ENCODE measurements at regions not wholly inside any gene's neighbourhood (a gene's known extent, or its start where the extent isn't known, plus 50 kb on each side); places are given as distances from the start of the nearest gene placed in this dataset.
"Not testable (repeated sequence)": the region's sequence is repeated elsewhere in the genome, so short reads cannot be mapped to it uniquely, and the experiment has no call there.

DNA sequence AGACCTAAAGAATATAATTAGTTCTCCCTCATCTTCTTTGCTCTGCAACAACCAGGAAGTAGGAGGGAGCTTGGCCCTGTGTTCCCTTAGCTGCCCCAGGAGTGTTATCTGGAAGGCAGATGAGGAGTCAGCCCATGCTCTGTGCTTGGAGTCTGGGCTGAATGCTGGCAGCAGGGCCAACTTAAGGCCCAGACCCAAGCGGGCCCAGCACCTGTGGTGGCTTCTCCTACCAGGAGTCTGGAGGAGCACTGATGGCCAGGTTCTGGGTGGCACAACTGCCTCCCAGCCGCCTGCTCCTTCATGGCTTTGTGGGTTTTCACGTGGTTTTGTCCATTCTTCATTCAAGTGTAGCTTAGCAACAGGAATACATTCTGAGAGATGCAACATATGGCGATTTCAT is 1910.7 kb upstream of the LRRTM1 start:
- ChIA-PET CTCF (no interaction called here), POLR2A (ENCODE audit: low non-redundant PET) (no interaction called here)
- intact Hi-C loops (cut with micrococcal nuclease; ENCODE audit: unreplicated experiment) = no loop called here
- TF ChIP-seq, protein P1, sequence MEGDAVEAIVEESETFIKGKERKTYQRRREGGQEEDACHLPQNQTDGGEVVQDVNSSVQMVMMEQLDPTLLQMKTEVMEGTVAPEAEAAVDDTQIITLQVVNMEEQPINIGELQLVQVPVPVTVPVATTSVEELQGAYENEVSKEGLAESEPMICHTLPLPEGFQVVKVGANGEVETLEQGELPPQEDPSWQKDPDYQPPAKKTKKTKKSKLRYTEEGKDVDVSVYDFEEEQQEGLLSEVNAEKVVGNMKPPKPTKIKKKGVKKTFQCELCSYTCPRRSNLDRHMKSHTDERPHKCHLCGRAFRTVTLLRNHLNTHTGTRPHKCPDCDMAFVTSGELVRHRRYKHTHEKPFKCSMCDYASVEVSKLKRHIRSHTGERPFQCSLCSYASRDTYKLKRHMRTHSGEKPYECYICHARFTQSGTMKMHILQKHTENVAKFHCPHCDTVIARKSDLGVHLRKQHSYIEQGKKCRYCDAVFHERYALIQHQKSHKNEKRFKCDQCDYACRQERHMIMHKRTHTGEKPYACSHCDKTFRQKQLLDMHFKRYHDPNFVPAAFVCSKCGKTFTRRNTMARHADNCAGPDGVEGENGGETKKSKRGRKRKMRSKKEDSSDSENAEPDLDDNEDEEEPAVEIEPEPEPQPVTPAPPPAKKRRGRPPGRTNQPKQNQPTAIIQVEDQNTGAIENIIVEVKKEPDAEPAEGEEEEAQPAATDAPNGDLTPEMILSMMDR (conservative IDR thresholded peaks at IDR 0.05; ENCODE audit: low read depth, low read length) = no peak
- TF ChIP-seq EZH2 (IDR thresholded peaks at IDR 0.05; ENCODE audit: borderline replicate concordance, low read depth, low read length, poor library complexity, severe bottlenecking) = no peak
- no peak for DNase-seq (ENCODE audit: low spot score)
- Histone ChIP-seq H3K4me1 (ENCODE audit: insufficient read depth, low read length, poor library complexity, severe bottlenecking) (no peaks in the 10 kb centered on the region), H3K9me3 (ENCODE audit: low read depth, low read length, poor library complexity, severe bottlenecking) (peaks cover 31% of the 10 kb centered on the region), H3K27me3 (replicated peaks; ENCODE audit: insufficient read depth, low read depth, low read length, poor library complexity) (no peaks in the 10 kb centered on the region), H3K27ac (ENCODE audit: low read depth, low read length, poor library complexity, severe bottlenecking) (no peak overlapping the region), H3K4me3 (ENCODE audit: low read depth, low read length, poor library complexity, severe bottlenecking) (no peak overlapping the region), H3K36me3 (ENCODE audit: insufficient read depth, low read length, poor library complexity, severe bottlenecking) (no peaks in the 10 kb centered on the region)
- no TSS peak for BruUV-seq (replicated peaks)

DNA sequence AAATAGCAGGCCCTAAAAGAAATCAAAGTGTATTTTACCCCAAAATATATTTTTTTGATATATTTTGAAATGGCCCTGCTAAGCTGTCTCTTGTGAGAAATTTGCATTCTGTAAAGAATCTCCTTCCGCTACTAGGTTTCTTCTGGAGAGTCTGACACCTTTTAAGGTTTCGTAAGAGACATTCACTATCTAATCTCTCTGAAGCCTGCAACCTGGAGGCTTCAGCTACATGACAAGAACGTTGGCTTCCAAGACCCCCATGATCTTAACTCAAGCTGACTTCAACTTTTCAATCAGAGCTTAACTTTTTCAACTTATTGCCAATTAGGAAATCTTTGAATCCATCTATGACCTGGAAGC is 1894.9 kb upstream of the LRRTM1 start:
- intact Hi-C loops (cut with micrococcal nuclease; ENCODE audit: unreplicated experiment) = no loop called here
- Histone ChIP-seq H3K4me3 (ENCODE audit: low read depth, low read length, poor library complexity, severe bottlenecking) (no peak overlapping the region), H3K27ac (ENCODE audit: low read depth, low read length, poor library complexity, severe bottlenecking) (no peak overlapping the region), H3K36me3 (ENCODE audit: insufficient read depth, low read length, poor library complexity, severe bottlenecking) (no peaks in the 10 kb centered on the region), H3K9me3 (ENCODE audit: low read depth, low read length, poor library complexity, severe bottlenecking) (peaks cover 47% of the 10 kb centered on the region), H3K4me1 (ENCODE audit: insufficient read depth, low read length, poor library complexity, severe bottlenecking) (no peaks in the 10 kb centered on the region), H3K27me3 (replicated peaks; ENCODE audit: insufficient read depth, low read depth, low read length, poor library complexity) (no peaks in the 10 kb centered on the region)
- no peak for TF ChIP-seq EZH2 (IDR thresholded peaks at IDR 0.05; ENCODE audit: borderline replicate concordance, low read depth, low read length, poor library complexity, severe bottlenecking)
- TF ChIP-seq, protein P1 (conservative IDR thresholded peaks at IDR 0.05; ENCODE audit: low read depth, low read length) = no peak
- no peak for DNase-seq (ENCODE audit: low spot score)
- CTCF ChIA-PET = no interaction called here
- POLR2A ChIA-PET (ENCODE audit: low non-redundant PET) = no interaction called here
- BruUV-seq (replicated peaks) = no TSS peak

DNA sequence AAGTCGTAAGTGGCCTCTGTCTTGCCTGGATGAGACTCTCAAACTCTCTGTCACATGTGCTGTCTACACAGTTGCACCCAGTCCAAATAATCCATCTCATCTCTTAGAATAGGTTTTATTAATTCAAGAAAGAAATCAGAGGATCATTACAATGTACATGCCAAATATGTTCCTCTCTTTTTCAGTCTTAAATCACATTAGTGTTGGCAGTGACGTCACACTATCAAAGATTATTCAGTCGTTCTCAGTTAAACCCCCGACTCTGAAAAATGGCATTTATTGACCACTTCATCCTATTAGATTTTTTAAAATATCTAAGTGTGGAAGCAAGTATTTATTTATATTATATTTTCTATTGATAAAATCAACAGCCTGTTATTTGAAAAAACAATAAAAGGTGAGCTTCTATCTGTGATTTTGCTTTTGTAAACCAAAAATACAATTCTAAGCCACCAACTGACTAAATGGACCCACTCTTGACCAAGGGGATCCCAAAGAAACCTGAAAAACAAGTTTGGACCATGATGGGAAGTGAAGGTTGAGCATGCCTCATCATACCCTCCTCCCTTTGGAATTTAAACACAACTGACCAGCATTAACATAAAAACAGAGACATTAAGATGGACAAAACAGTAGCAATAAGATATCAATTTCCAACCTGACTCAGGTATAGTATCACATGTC is 1894.4 kb upstream of the LRRTM1 start:
- H3K27me3 ChIP-seq (replicated peaks; ENCODE audit: insufficient read depth, low read depth, low read length, poor library complexity) = no peaks in the 10 kb centered on the region
- H3K9me3 ChIP-seq (ENCODE audit: low read depth, low read length, poor library complexity, severe bottlenecking) = peaks cover 42% of the 10 kb centered on the region
- TF ChIP-seq EZH2 (IDR thresholded peaks at IDR 0.05; ENCODE audit: borderline replicate concordance, low read depth, low read length, poor library complexity, severe bottlenecking) = no peak
- intact Hi-C loops (cut with micrococcal nuclease; ENCODE audit: unreplicated experiment) = no loop called here
- no peak overlapping the region for H3K27ac ChIP-seq (ENCODE audit: low read depth, low read length, poor library complexity, severe bottlenecking)
- no peak overlapping the region for H3K4me3 ChIP-seq (ENCODE audit: low read depth, low read length, poor library complexity, severe bottlenecking)
- DNase-seq (ENCODE audit: low spot score) = no peak
- ChIA-PET CTCF (no interaction called here), POLR2A (ENCODE audit: low non-redundant PET) (no interaction called here)
- H3K36me3 ChIP-seq (ENCODE audit: insufficient read depth, low read length, poor library complexity, severe bottlenecking) = no peaks in the 10 kb centered on the region
- BruUV-seq (replicated peaks) = no TSS peak
- H3K4me1 ChIP-seq (ENCODE audit: insufficient read depth, low read length, poor library complexity, severe bottlenecking) = no peaks in the 10 kb centered on the region

DNA sequence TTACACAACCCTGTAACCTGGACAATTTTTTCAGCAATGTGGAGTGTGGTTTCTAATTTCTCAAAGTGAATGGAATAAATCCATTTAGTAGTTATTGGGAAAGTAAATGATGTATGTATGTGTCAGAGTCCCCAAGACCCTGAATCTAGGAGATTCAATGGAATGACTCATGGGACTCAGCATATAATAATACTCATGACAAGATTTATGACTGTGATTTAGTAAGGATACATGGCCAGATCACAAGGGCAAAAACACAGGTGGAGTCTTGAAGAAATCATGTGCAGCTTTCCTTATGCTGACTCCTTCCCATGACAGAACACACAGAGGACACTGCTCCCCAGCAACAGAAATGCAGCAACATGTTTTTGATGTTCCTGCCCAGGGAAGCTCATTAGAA is 1877.7 kb upstream of the LRRTM1 start:
- Histone ChIP-seq H3K4me1 (ENCODE audit: insufficient read depth, low read length, poor library complexity, severe bottlenecking) (no peaks in the 10 kb centered on the region), H3K9me3 (ENCODE audit: low read depth, low read length, poor library complexity, severe bottlenecking) (peaks cover 56% of the 10 kb centered on the region), H3K27ac (ENCODE audit: low read depth, low read length, poor library complexity, severe bottlenecking) (no peak overlapping the region), H3K36me3 (ENCODE audit: insufficient read depth, low read length, poor library complexity, severe bottlenecking) (no peaks in the 10 kb centered on the region), H3K4me3 (ENCODE audit: low read depth, low read length, poor library complexity, severe bottlenecking) (no peak overlapping the region), H3K27me3 (replicated peaks; ENCODE audit: insufficient read depth, low read depth, low read length, poor library complexity) (no peaks in the 10 kb centered on the region)
- no TSS peak for BruUV-seq (replicated peaks)
- CTCF ChIA-PET = no interaction called here
- POLR2A ChIA-PET (ENCODE audit: low non-redundant PET) = no interaction called here
- TF ChIP-seq EZH2 (IDR thresholded peaks at IDR 0.05; ENCODE audit: borderline replicate concordance, low read depth, low read length, poor library complexity, severe bottlenecking) = no peak
- TF ChIP-seq, protein P1 (conservative IDR thresholded peaks at IDR 0.05; ENCODE audit: low read depth, low read length) = no peak
- no peak for DNase-seq (ENCODE audit: low spot score)
- intact Hi-C loops (cut with micrococcal nuclease; ENCODE audit: unreplicated experiment) = no loop called here

DNA sequence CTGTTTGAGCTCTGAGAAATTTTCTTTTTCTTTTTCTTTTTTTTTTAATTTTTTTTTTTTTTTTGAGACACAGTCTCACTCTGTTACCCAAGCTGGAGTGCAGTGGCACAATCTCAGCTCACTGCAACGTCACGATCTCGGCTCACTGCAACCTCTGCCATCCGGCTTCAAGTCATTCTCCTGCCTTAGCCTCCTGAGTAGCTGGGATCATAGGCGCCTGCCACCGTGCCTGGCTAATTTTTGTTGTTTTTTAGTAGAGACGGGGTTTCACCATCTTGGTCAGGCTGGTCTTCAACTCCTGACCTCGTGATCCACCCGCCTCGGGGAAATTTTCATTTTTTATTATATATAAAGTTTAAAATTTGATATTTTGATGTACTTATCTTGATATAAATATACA is 1870.7 kb upstream of the LRRTM1 start:
- CTCF ChIA-PET; DNase-seq (ENCODE audit: low spot score); POLR2A ChIA-PET (ENCODE audit: low non-redundant PET); H3K27ac ChIP-seq (ENCODE audit: low read depth, low read length, poor library complexity, severe bottlenecking); BruUV-seq (replicated peaks); H3K36me3 ChIP-seq (ENCODE audit: insufficient read depth, low read length, poor library complexity, severe bottlenecking); H3K27me3 ChIP-seq (replicated peaks; ENCODE audit: insufficient read depth, low read depth, low read length, poor library complexity); intact Hi-C loops (cut with micrococcal nuclease; ENCODE audit: unreplicated experiment); H3K4me1 ChIP-seq (ENCODE audit: insufficient read depth, low read length, poor library complexity, severe bottlenecking); H3K4me3 ChIP-seq (ENCODE audit: low read depth, low read length, poor library complexity, severe bottlenecking): not testable (repeated sequence)
- peaks cover 26% of the 10 kb centered on the region for H3K9me3 ChIP-seq (ENCODE audit: low read depth, low read length, poor library complexity, severe bottlenecking)

Measured in A673 (cell line).